SJSA1 (cell line): ENCODE measurements at regions not wholly inside any gene's neighbourhood (a gene's known extent, or its start where the extent isn't known, plus 50 kb on each side); places are given as distances from the start of the nearest gene placed in this dataset.
A peak's percentile ranks its signal among the peaks of the same experiment; 100 is the strongest.

Experiments
- DNase-seq, 2 experiments: peaks; one replicate each; pipeline ENCODE4 v3.0.0-alpha.2; 2015 to 2020; ENCODE audit warnings: low spot score in 2 of 2, low read depth in 1 of 2
- H3K27ac ChIP-seq: fragments of 250-450 bp; sonication (Bioruptor Pico); 2 replicates; pipeline ENCODE4 v1.5.1; 2020; ENCODE audit warnings: mild to moderate bottlenecking, moderate library complexity
- H3K27me3 ChIP-seq: fragments of 250-450 bp; sonication (Bioruptor Pico); replicated peaks from 2 replicates; pipeline ENCODE4 v1.5.1; 2020; ENCODE audit warnings: mild to moderate bottlenecking, moderate library complexity
- H3K36me3 ChIP-seq: fragments of 250-450 bp; sonication (Bioruptor Pico); 2 replicates; pipeline ENCODE4 v1.5.1; 2020; ENCODE audit warnings: mild to moderate bottlenecking
- H3K4me1 ChIP-seq: fragments of 250-450 bp; sonication (Bioruptor Pico); replicated peaks from 2 replicates; pipeline ENCODE4 v1.6.1; 2021; ENCODE audit warnings: mild to moderate bottlenecking
- H3K4me3 ChIP-seq: fragments of 250-450 bp; sonication (Bioruptor Pico); 2 replicates; pipeline ENCODE4 v1.5.1; 2020; ENCODE audit warnings: mild to moderate bottlenecking
- H3K9me3 ChIP-seq: fragments of 250-450 bp; sonication (Bioruptor Pico); replicated peaks from 2 replicates; pipeline ENCODE4 v1.5.1; 2020; ENCODE audit warnings: mild to moderate bottlenecking

GRCh38 chr1:218850367-218850766 is 323.3 kb upstream of the LYPLAL1 start:
- Histone ChIP-seq H3K4me3 (no peak overlapping the region), H3K27ac (peak overlapping the region; percentile 33), H3K36me3 (no peaks in the 10 kb centered on the region), H3K4me1 (peaks cover 22% of the 10 kb centered on the region), H3K9me3 (no peaks in the 10 kb centered on the region), H3K27me3 (no peaks in the 10 kb centered on the region)
- peak; percentile 71 to 81 for DNase-seq

- H3K27me3 ChIP-seq = no peaks in the 10 kb centered on the region
- no peaks in the 10 kb centered on the region for H3K9me3 ChIP-seq
- no peaks in the 10 kb centered on the region for H3K36me3 ChIP-seq
- DNase-seq = no peak
- peaks cover 22% of the 10 kb centered on the region for H3K4me1 ChIP-seq
- no peak overlapping the region for H3K4me3 ChIP-seq
- peak overlapping the region; percentile 33; the same call in 1 of the 2 replicates for H3K27ac ChIP-seq
Observed at GRCh38 chr1:218851586-218851985, 322.1 kb upstream of the LYPLAL1 start.

GRCh38 chr1:218852527-218852926 is 321.2 kb upstream of the LYPLAL1 start:
- Histone ChIP-seq H3K4me1 (peaks cover 22% of the 10 kb centered on the region), H3K27ac (no peak overlapping the region), H3K4me3 (no peak overlapping the region), H3K9me3 (no peaks in the 10 kb centered on the region), H3K36me3 (no peaks in the 10 kb centered on the region), H3K27me3 (no peaks in the 10 kb centered on the region)
- DNase-seq = no peak

GRCh38 chr1:218863987-218864386 is 309.7 kb upstream of the LYPLAL1 start:
- Histone ChIP-seq H3K27me3 (no peaks in the 10 kb centered on the region), H3K4me3 (no peak overlapping the region), H3K27ac (no peak overlapping the region), H3K4me1 (peaks cover 34% of the 10 kb centered on the region), H3K9me3 (no peaks in the 10 kb centered on the region), H3K36me3 (no peaks in the 10 kb centered on the region)
- no peak for DNase-seq

GRCh38 chr1:218865591-218865990 is 308.1 kb upstream of the LYPLAL1 start:
- Histone ChIP-seq H3K4me1 (peaks cover 38% of the 10 kb centered on the region), H3K36me3 (no peaks in the 10 kb centered on the region)
- peak; percentile 56 to 76 for DNase-seq

GRCh38 chr1:218866507-218866906 is 307.2 kb upstream of the LYPLAL1 start:
- Histone ChIP-seq H3K27me3 (no peaks in the 10 kb centered on the region), H3K9me3 (no peaks in the 10 kb centered on the region), H3K4me3 (no peak overlapping the region), H3K4me1 (peaks cover 38% of the 10 kb centered on the region), H3K36me3 (no peaks in the 10 kb centered on the region), H3K27ac (0 out of 2 replicates have a peak overlapping the region, but pooled peaks have one; percentile 30)
- no peak for DNase-seq

More at GRCh38 chr1:218865591-218865990, 308.1 kb upstream of the LYPLAL1 start:
- Histone ChIP-seq H3K27me3 (no peaks in the 10 kb centered on the region), H3K27ac (peak overlapping the region; percentile 58), H3K4me3 (no peak overlapping the region), H3K9me3 (no peaks in the 10 kb centered on the region)

GRCh38 chr1:218867066-218867465 is 306.6 kb upstream of the LYPLAL1 start:
- Histone ChIP-seq H3K4me3 (no peak overlapping the region), H3K27me3 (no peaks in the 10 kb centered on the region), H3K27ac (no peak overlapping the region), H3K4me1 (peaks cover 42% of the 10 kb centered on the region), H3K36me3 (no peaks in the 10 kb centered on the region), H3K9me3 (no peaks in the 10 kb centered on the region)
- no peak for DNase-seq

GRCh38 chr1:218867941-218868626 is 305.6 kb upstream of the LYPLAL1 start:
- DNase-seq = no peak
- Histone ChIP-seq H3K4me3 (no peak overlapping the region), H3K9me3 (no peaks in the 10 kb centered on the region), H3K27ac (no peak overlapping the region), H3K36me3 (no peaks in the 10 kb centered on the region), H3K27me3 (no peaks in the 10 kb centered on the region), H3K4me1 (peaks cover 46% of the 10 kb centered on the region)

GRCh38 chr1:218869276-218869675 is 304.4 kb upstream of the LYPLAL1 start:
- no peak overlapping the region for H3K4me3 ChIP-seq
- H3K9me3 ChIP-seq = no peaks in the 10 kb centered on the region
- H3K36me3 ChIP-seq = no peaks in the 10 kb centered on the region
- H3K27me3 ChIP-seq = no peaks in the 10 kb centered on the region
- DNase-seq = no peak
- no peak overlapping the region for H3K27ac ChIP-seq
- peaks cover 53% of the 10 kb centered on the region for H3K4me1 ChIP-seq

- Histone ChIP-seq H3K36me3 (no peaks in the 10 kb centered on the region), H3K4me3 (no peak overlapping the region), H3K27ac (no peak overlapping the region), H3K9me3 (no peaks in the 10 kb centered on the region), H3K4me1 (peaks cover 39% of the 10 kb centered on the region), H3K27me3 (no peaks in the 10 kb centered on the region)
- DNase-seq = no peak
Observed at GRCh38 chr1:218872026-218872425, 301.7 kb upstream of the LYPLAL1 start.

GRCh38 chr1:218872928-218873327 is 300.8 kb upstream of the LYPLAL1 start:
- Histone ChIP-seq H3K4me1 (peaks cover 35% of the 10 kb centered on the region), H3K4me3 (no peak overlapping the region), H3K9me3 (no peaks in the 10 kb centered on the region), H3K27ac (no peak overlapping the region), H3K27me3 (no peaks in the 10 kb centered on the region), H3K36me3 (no peaks in the 10 kb centered on the region)
- no peak for DNase-seq

GRCh38 chr1:218874313-218874712 is 299.4 kb upstream of the LYPLAL1 start:
- Histone ChIP-seq H3K27ac (peak overlapping the region; percentile 85), H3K27me3 (no peaks in the 10 kb centered on the region), H3K4me1 (peaks cover 31% of the 10 kb centered on the region), H3K36me3 (no peaks in the 10 kb centered on the region), H3K4me3 (no peak overlapping the region), H3K9me3 (0 out of 2 replicates have a peak, but pooled peaks cover 1% of the 10 kb centered on the region)
- peak in 1 of 2 experiments; percentile 84 for DNase-seq

- Histone ChIP-seq H3K4me1 (peaks cover 29% of the 10 kb centered on the region), H3K27ac (peak overlapping the region; percentile 85)
Observed at GRCh38 chr1:218874801-218875400, 298.8 kb upstream of the LYPLAL1 start.

GRCh38 chr1:218878369-218878768 is 295.3 kb upstream of the LYPLAL1 start:
- H3K4me3 ChIP-seq = no peak overlapping the region
- DNase-seq = peak in 1 of 2 experiments; percentile 25
- peaks cover 21% of the 10 kb centered on the region for H3K4me1 ChIP-seq
- no peaks in the 10 kb centered on the region for H3K27me3 ChIP-seq
- H3K9me3 ChIP-seq = 0 out of 2 replicates have a peak, but pooled peaks cover 3% of the 10 kb centered on the region
- H3K36me3 ChIP-seq = no peaks in the 10 kb centered on the region
- peak overlapping the region; percentile 16; the same call in 1 of the 2 replicates for H3K27ac ChIP-seq

More at GRCh38 chr1:218874801-218875400, 298.8 kb upstream of the LYPLAL1 start:
- no peak overlapping the region for H3K4me3 ChIP-seq
- no peaks in the 10 kb centered on the region for H3K27me3 ChIP-seq
- DNase-seq = no peak
- no peaks in the 10 kb centered on the region for H3K36me3 ChIP-seq
- H3K9me3 ChIP-seq = 0 out of 2 replicates have a peak, but pooled peaks cover 3% of the 10 kb centered on the region
